Endothelial cell (in vitro differentiated cells): ENCODE measurements at regions not wholly inside any gene's neighbourhood (a gene's known extent, or its start where the extent isn't known, plus 50 kb on each side); places are given as distances from the start of the nearest gene placed in this dataset.

Experiments
- DNase-seq: peaks from one replicate; pipeline ENCODE4 v3.0.0; 2021; ENCODE audit warnings: low spot score
- H3K27ac Mint-ChIP-seq: one replicate; pipeline ENCODE4 v1.8.0; 2021; ENCODE audit warnings: mixed read lengths, inconsistent platforms; ENCODE audit not compliant: unreplicated experiment
- H3K27me3 Mint-ChIP-seq: one replicate; pipeline ENCODE4 v1.8.0; 2021; ENCODE audit warnings: mild to moderate bottlenecking, moderate library complexity, mixed read lengths, inconsistent platforms; ENCODE audit not compliant: unreplicated experiment
- H3K36me3 Mint-ChIP-seq: one replicate; pipeline ENCODE4 v1.8.0; 2021; ENCODE audit warnings: mild to moderate bottlenecking, low read depth, mixed read lengths, inconsistent platforms; ENCODE audit not compliant: unreplicated experiment
- H3K4me1 Mint-ChIP-seq: one replicate; pipeline ENCODE4 v1.8.0; 2021; ENCODE audit warnings: mild to moderate bottlenecking, mixed read lengths, inconsistent platforms; ENCODE audit not compliant: unreplicated experiment
- H3K4me3 Mint-ChIP-seq: one replicate; pipeline ENCODE4 v1.8.0; 2021; ENCODE audit warnings: mild to moderate bottlenecking, mixed read lengths, inconsistent platforms; ENCODE audit not compliant: unreplicated experiment
- H3K9me3 Mint-ChIP-seq: one replicate; pipeline ENCODE4 v1.8.0; 2021; ENCODE audit warnings: mixed read lengths, inconsistent platforms; ENCODE audit not compliant: unreplicated experiment
- CTCF ChIP-seq: fragments of 200-600 bp; sonication (generic); IDR thresholded peaks from one replicate; pipeline ENCODE4 v1.5.0; 2021; ENCODE audit warnings: antibody characterized with exemption; ENCODE audit not compliant: unreplicated experiment

DNA sequence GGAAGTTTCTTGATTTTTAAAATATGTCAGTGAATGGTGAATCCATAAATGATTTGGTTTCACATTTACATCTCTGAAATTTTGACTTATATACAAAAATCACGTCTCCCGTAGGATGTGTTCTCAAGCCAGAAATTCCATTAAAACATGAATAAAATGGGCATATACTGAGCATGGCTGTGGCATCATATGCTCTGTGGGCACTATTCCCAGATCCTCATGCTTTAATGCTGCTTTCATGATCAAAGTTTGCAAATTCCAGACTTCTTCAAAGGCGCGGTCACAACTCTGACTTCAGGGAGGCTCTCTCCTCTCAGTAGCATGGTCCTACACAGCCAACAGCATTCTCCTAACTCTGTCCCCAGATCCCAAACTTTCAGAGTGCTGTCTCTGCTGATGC is 723.2 kb downstream of the TAF11L14 start:
- no peak for TF ChIP-seq CTCF
- Mint-ChIP-seq H3K4me3 (no peak overlapping the region), H3K4me1 (no peaks in the 10 kb centered on the region), H3K27me3 (no peaks in the 10 kb centered on the region), H3K27ac (no peak overlapping the region), H3K9me3 (no peaks in the 10 kb centered on the region), H3K36me3 (no peaks in the 10 kb centered on the region)
- no peak for DNase-seq

DNA sequence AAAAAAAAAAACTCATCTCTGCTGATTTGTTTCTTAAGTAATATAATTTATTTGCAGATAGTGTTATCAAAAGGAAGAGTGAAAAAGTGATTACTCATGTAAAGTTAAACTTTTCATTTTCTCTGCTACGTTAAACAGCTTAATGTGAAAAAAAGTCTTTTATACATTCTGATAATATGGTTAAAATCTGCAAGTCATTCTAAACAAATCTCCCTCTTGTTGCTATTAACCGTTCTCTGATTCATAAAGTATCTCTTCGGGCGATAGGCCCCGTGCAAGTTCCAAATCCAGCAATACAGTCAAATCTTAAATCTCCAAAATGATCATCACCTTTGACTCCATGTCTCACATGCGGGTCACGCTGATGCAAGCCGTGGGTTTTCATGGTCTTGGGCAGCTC is 732.0 kb downstream of the TAF11L14 start:
- TF ChIP-seq CTCF, result no peak
- Mint-ChIP-seq H3K9me3 (no peaks in the 10 kb centered on the region), H3K36me3 (no peaks in the 10 kb centered on the region), H3K27ac (no peak overlapping the region), H3K4me1 (no peaks in the 10 kb centered on the region), H3K27me3 (no peaks in the 10 kb centered on the region), H3K4me3 (no peak overlapping the region)
- DNase-seq, result no peak

DNA sequence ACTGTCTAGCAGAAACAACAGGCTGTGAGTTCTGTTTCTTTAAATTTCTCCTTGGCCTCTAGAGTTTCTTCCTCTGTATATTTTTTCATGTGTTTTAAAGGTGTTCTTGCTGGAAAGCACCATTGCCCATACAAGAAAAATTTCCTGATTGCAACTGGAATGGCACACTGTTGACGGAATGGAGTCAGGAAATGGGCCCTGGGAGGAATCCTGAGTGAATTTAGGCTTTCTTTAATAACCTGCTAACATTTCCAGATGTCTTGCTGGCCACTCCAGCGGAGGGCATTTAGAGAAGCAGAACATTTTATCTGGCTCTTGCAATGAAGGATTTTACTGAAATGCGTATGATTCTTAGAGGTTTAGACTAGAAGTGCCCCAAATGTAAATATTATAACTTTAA is 736.3 kb downstream of the TAF11L14 start:
- H3K27me3 Mint-ChIP-seq, result peaks cover 2% of the 10 kb centered on the region
- no peak for DNase-seq
- no peak overlapping the region for H3K4me3 Mint-ChIP-seq
- no peaks in the 10 kb centered on the region for H3K4me1 Mint-ChIP-seq
- TF ChIP-seq CTCF, result no peak
- no peaks in the 10 kb centered on the region for H3K36me3 Mint-ChIP-seq
- H3K9me3 Mint-ChIP-seq, result no peaks in the 10 kb centered on the region
- H3K27ac Mint-ChIP-seq, result no peak overlapping the region

- Mint-ChIP-seq H3K4me1 (no peaks in the 10 kb centered on the region), H3K27me3 (peaks cover 2% of the 10 kb centered on the region), H3K27ac (no peak overlapping the region), H3K9me3 (no peaks in the 10 kb centered on the region), H3K4me3 (no peak overlapping the region), H3K36me3 (no peaks in the 10 kb centered on the region)
- DNase-seq, result no peak
- TF ChIP-seq CTCF, result no peak
Observed at GRCh38 chr5:18375641-18376040, 741.4 kb downstream of the TAF11L14 start.

DNA sequence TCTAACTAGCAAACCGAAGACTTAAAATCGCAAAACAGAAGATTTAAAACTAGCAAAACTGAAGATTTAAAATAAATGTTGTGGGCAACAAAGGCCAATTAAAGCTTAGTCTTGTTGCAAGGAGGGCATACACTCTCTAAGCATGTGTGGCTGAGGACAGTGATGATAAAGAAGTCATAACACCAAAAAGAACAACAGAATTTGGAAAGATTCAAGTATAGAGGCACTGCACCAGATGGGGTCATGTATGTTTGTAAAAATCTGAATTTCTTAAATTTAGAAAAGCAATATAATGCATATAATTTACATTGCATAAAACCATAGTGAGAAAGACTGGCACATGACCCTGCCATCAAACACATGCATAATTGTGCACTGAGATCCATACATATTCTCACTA is 743.8 kb downstream of the TAF11L14 start:
- no peaks in the 10 kb centered on the region for H3K4me1 Mint-ChIP-seq
- no peak overlapping the region for H3K27ac Mint-ChIP-seq
- H3K9me3 Mint-ChIP-seq, result no peaks in the 10 kb centered on the region
- TF ChIP-seq CTCF, result no peak
- H3K27me3 Mint-ChIP-seq, result peaks cover 2% of the 10 kb centered on the region
- no peak overlapping the region for H3K4me3 Mint-ChIP-seq
- no peaks in the 10 kb centered on the region for H3K36me3 Mint-ChIP-seq
- no peak for DNase-seq
